GM23338 (cell line): ENCODE measurements at regions not wholly inside any gene's neighbourhood (a gene's known extent, or its start where the extent isn't known, plus 50 kb on each side); places are given as distances from the start of the nearest gene placed in this dataset.
A peak's percentile ranks its signal among the peaks of the same experiment; 100 is the strongest.

Experiments
- ATAC-seq: fragments of 200-7000 bp; cut with Tn5 transposase; 3 replicates; pipeline ENCODE4 v1.9.1; 2020
- DNase-seq: peaks from one replicate; pipeline ENCODE4 v3.0.0-alpha.2; 2015; ENCODE audit warnings: low spot score
- H2AFZ ChIP-seq: fragments of 200-600 bp; sonication (generic); 2 replicates; pipeline ENCODE4 v1.8.0; 2016; ENCODE audit warnings: antibody characterized with exemption, mild to moderate bottlenecking, moderate library complexity
- H3F3A ChIP-seq: fragments of 200-600 bp; sonication (generic); replicated peaks from 2 replicates; pipeline ENCODE4 v1.8.0; 2017; ENCODE audit warnings: antibody characterized with exemption, mixed run types, low read depth
- H3K27ac ChIP-seq: fragments of 200-600 bp; sonication (generic); 2 replicates; pipeline ENCODE4 v1.6.1; 2016; ENCODE audit warnings: low read depth
- H3K27me3 ChIP-seq: fragments of 200-600 bp; sonication (generic); 2 replicates; pipeline ENCODE4 v1.8.0; 2016; ENCODE audit warnings: mild to moderate bottlenecking, mixed run types, moderate library complexity; ENCODE audit not compliant: insufficient read depth
- H3K36me3 ChIP-seq: fragments of 200-600 bp; sonication (generic); 2 replicates; pipeline ENCODE4 v1.8.0; 2016; ENCODE audit warnings: mild to moderate bottlenecking; ENCODE audit not compliant: insufficient read depth
- H3K4me1 ChIP-seq: fragments of 200-600 bp; sonication (generic); 2 replicates; pipeline ENCODE4 v1.8.0; 2016; ENCODE audit warnings: mild to moderate bottlenecking, moderate library complexity; ENCODE audit not compliant: insufficient read depth
- H3K4me2 ChIP-seq: fragments of 200-600 bp; sonication (generic); 2 replicates; pipeline ENCODE4 v1.7.1; 2017; ENCODE audit warnings: mixed run types
- H3K4me3 ChIP-seq: fragments of 200-600 bp; sonication (generic); 2 replicates; pipeline ENCODE4 v1.6.1; 2016; ENCODE audit warnings: mixed run types
- H3K79me2 ChIP-seq: fragments of 200-600 bp; sonication (generic); replicated peaks from 2 replicates; pipeline ENCODE4 v1.8.0; 2017; ENCODE audit warnings: mild to moderate bottlenecking; ENCODE audit not compliant: insufficient read depth
- H3K9me2 ChIP-seq: fragments of 200-600 bp; sonication (generic); 2 replicates; pipeline ENCODE4 v1.8.0; 2017; ENCODE audit not compliant: insufficient read depth
- H4K20me1 ChIP-seq: fragments of 200-600 bp; sonication (generic); replicated peaks from 2 replicates; pipeline ENCODE4 v1.8.0; 2017; ENCODE audit warnings: mild to moderate bottlenecking; ENCODE audit not compliant: insufficient read depth
- H3K27ac Mint-ChIP-seq: 2 replicates; pipeline ENCODE4 v1.8.0; 2020; ENCODE audit warnings: inconsistent platforms, mild to moderate bottlenecking, moderate library complexity, mixed read lengths
- H3K27me3 Mint-ChIP-seq: 3 replicates; pipeline ENCODE4 v1.8.0; 2022; ENCODE audit warnings: low read depth, mild to moderate bottlenecking, moderate library complexity, mixed read lengths, inconsistent platforms; ENCODE audit not compliant: insufficient read depth, poor library complexity
- H3K36me3 Mint-ChIP-seq: 3 replicates; pipeline ENCODE4 v1.8.0; 2021; ENCODE audit warnings: low read depth, mild to moderate bottlenecking, inconsistent platforms, moderate library complexity, mixed read lengths
- H3K4me1 Mint-ChIP-seq: 3 replicates; pipeline ENCODE4 v1.8.0; 2020; ENCODE audit warnings: mild to moderate bottlenecking, inconsistent platforms, mixed read lengths
- H3K4me3 Mint-ChIP-seq: 3 replicates; pipeline ENCODE4 v1.8.0; 2021; ENCODE audit warnings: moderate library complexity, mild to moderate bottlenecking, inconsistent platforms, mixed read lengths
- H3K9me3 Mint-ChIP-seq: 3 replicates; pipeline ENCODE4 v1.8.0; 2020; ENCODE audit warnings: moderate library complexity, mild to moderate bottlenecking, inconsistent platforms, mixed read lengths
- CREB1 ChIP-seq: fragments of 250-450 bp; sonication (Bioruptor Pico); IDR thresholded peaks from 2 replicates; pipeline ENCODE4 v1.5.0; 2020; ENCODE audit warnings: low read depth, mild to moderate bottlenecking, moderate library complexity
- CTCF ChIP-seq, 2 experiments: fragments of 200-600 bp in 1 of 2; sonication (generic) in 1 of 2; conservative IDR thresholded peaks; 2 replicates each; pipeline versions ENCODE4 v1.5.1 to v1.6.1; 2016 to 2017; ENCODE audit warnings: antibody characterized with exemption in 2 of 2, low read depth in 2 of 2, mild to moderate bottlenecking in 2 of 2, moderate library complexity in 1 of 2
- ETS1 ChIP-seq: IDR thresholded peaks from 2 replicates; pipeline ENCODE4 v1.6.1; 2016; ENCODE audit warnings: antibody characterized with exemption
- EZH2 ChIP-seq: fragments of 200-600 bp; sonication (generic); IDR thresholded peaks from one replicate; pipeline ENCODE4 v1.8.0; 2017; ENCODE audit warnings: antibody characterized with exemption, mild to moderate bottlenecking, low read depth; ENCODE audit not compliant: unreplicated experiment
- EZH2phosphoT487 ChIP-seq: fragments of 200-600 bp; sonication (generic); IDR thresholded peaks from one replicate; pipeline ENCODE4 v1.8.1; 2018; ENCODE audit warnings: antibody characterized with exemption; ENCODE audit not compliant: unreplicated experiment
- JUNB ChIP-seq: IDR thresholded peaks from one replicate; pipeline ENCODE4 v1.6.1; 2016; ENCODE audit warnings: antibody characterized with exemption; ENCODE audit not compliant: unreplicated experiment
- NANOG ChIP-seq: IDR thresholded peaks from 2 replicates; pipeline ENCODE4 v1.6.1; 2016; ENCODE audit warnings: antibody characterized with exemption, borderline replicate concordance
- POLR2AphosphoS5 ChIP-seq: IDR thresholded peaks from 2 replicates; pipeline ENCODE4 v1.6.1; 2016; ENCODE audit warnings: antibody characterized with exemption, low read depth
- REST ChIP-seq: IDR thresholded peaks from one replicate; pipeline ENCODE4 v1.6.1; 2018; ENCODE audit warnings: antibody characterized with exemption; ENCODE audit not compliant: unreplicated experiment
- STAT1 ChIP-seq: IDR thresholded peaks from one replicate; pipeline ENCODE4 v1.6.1; 2016; ENCODE audit warnings: antibody characterized with exemption; ENCODE audit not compliant: unreplicated experiment
- ZNF114 ChIP-seq: fragments of 250-450 bp; sonication (Bioruptor Pico); IDR thresholded peaks from 2 replicates; pipeline ENCODE4 v1.5.0; 2020; ENCODE audit warnings: mild to moderate bottlenecking, moderate library complexity
- ZNF331 ChIP-seq: fragments of 250-450 bp; sonication (Bioruptor Pico); IDR thresholded peaks from 2 replicates; pipeline ENCODE4 v1.5.0; 2020; ENCODE audit warnings: low read depth, mild to moderate bottlenecking, moderate library complexity
- TF ChIP-seq, protein P1 (sequence below): fragments of 250-450 bp; sonication (Bioruptor Pico); IDR thresholded peaks from 2 replicates; pipeline ENCODE4 v1.5.0; 2020; ENCODE audit warnings: mild to moderate bottlenecking, moderate library complexity

DNA sequence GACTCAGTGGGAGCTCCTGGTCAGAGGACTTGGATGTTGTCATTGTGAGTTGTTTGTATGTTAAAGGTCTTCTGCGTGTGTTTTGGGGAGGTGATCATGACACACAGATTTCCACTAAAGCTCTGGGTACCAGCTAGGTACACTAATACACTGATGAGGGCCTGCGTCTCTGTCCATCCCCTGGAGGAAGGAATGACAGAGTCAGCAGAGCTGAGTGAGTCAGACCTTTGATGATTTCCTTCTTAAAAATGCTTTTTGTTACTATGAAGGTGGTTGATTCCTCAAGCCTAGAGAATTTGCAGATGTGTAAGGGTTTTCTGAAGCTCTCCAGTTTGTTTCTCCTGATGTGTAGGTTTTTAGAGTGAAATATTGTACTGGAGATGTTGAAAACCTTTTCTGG is 424.1 kb upstream of the TPM1 start:
- TF ChIP-seq, protein P1, sequence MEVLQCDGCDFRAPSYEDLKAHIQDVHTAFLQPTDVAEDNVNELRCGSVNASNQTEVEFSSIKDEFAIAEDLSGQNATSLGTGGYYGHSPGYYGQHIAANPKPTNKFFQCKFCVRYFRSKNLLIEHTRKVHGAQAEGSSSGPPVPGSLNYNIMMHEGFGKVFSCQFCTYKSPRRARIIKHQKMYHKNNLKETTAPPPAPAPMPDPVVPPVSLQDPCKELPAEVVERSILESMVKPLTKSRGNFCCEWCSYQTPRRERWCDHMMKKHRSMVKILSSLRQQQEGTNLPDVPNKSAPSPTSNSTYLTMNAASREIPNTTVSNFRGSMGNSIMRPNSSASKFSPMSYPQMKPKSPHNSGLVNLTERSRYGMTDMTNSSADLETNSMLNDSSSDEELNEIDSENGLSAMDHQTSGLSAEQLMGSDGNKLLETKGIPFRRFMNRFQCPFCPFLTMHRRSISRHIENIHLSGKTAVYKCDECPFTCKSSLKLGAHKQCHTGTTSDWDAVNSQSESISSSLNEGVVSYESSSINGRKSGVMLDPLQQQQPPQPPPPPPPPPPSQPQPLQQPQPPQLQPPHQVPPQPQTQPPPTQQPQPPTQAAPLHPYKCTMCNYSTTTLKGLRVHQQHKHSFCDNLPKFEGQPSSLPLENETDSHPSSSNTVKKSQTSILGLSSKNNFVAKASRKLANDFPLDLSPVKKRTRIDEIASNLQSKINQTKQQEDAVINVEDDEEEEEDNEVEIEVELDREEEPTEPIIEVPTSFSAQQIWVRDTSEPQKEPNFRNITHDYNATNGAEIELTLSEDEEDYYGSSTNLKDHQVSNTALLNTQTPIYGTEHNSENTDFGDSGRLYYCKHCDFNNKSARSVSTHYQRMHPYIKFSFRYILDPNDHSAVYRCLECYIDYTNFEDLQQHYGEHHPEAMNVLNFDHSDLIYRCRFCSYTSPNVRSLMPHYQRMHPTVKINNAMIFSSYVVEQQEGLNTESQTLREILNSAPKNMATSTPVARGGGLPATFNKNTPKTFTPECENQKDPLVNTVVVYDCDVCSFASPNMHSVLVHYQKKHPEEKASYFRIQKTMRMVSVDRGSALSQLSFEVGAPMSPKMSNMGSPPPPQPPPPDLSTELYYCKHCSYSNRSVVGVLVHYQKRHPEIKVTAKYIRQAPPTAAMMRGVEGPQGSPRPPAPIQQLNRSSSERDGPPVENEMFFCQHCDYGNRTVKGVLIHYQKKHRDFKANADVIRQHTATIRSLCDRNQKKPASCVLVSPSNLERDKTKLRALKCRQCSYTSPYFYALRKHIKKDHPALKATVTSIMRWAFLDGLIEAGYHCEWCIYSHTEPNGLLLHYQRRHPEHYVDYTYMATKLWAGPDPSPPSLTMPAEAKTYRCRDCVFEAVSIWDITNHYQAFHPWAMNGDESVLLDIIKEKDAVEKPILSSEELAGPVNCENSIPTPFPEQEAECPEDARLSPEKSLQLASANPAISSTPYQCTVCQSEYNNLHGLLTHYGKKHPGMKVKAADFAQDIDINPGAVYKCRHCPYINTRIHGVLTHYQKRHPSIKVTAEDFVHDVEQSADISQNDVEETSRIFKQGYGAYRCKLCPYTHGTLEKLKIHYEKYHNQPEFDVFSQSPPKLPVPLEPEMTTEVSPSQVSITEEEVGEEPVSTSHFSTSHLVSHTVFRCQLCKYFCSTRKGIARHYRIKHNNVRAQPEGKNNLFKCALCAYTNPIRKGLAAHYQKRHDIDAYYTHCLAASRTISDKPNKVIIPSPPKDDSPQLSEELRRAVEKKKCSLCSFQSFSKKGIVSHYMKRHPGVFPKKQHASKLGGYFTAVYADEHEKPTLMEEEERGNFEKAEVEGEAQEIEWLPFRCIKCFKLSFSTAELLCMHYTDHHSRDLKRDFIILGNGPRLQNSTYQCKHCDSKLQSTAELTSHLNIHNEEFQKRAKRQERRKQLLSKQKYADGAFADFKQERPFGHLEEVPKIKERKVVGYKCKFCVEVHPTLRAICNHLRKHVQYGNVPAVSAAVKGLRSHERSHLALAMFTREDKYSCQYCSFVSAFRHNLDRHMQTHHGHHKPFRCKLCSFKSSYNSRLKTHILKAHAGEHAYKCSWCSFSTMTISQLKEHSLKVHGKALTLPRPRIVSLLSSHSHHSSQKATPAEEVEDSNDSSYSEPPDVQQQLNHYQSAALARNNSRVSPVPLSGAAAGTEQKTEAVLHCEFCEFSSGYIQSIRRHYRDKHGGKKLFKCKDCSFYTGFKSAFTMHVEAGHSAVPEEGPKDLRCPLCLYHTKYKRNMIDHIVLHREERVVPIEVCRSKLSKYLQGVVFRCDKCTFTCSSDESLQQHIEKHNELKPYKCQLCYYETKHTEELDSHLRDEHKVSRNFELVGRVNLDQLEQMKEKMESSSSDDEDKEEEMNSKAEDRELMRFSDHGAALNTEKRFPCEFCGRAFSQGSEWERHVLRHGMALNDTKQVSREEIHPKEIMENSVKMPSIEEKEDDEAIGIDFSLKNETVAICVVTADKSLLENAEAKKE = no peak
- TF ChIP-seq NANOG (no peak), ETS1 (no peak), CTCF (conservative IDR thresholded peaks at IDR 0.05; ENCODE audit: low read depth in 2 of 2) (no peak), REST (no peak), JUNB (no peak), CREB1 (CRISPR knock-in tag) (no peak), STAT1 (no peak), EZH2 (no peak), EZH2phosphoT487 (no peak), ZNF331 (CRISPR knock-in tag) (no peak), ZNF114 (CRISPR knock-in tag) (no peak), POLR2AphosphoS5 (no peak)
- ATAC-seq = no peak
- Mint-ChIP-seq H3K4me3 (no peak overlapping the region), H3K36me3 (no peaks in the 10 kb centered on the region), H3K27me3 (no peaks in the 10 kb centered on the region), H3K9me3 (no peaks in the 10 kb centered on the region), H3K27ac (peak overlapping the region; percentile 27; the same call in 1 of the 2 replicates), H3K4me1 (no peaks in the 10 kb centered on the region)
- H3F3A ChIP-seq = no peaks in the 10 kb centered on the region
- H3K27ac ChIP-seq = no peak overlapping the region
- no peaks in the 10 kb centered on the region for H3K27me3 ChIP-seq
- H4K20me1 ChIP-seq = no peaks in the 10 kb centered on the region; the same call in 1 of the 2 replicates
- no peaks in the 10 kb centered on the region for H3K36me3 ChIP-seq
- H3K79me2 ChIP-seq = no peaks in the 10 kb centered on the region
- H3K4me3 ChIP-seq = no peak overlapping the region
- H3K9me2 ChIP-seq = no peaks in the 10 kb centered on the region
- H3K4me2 ChIP-seq = no peak overlapping the region
- no peak overlapping the region for H2AFZ ChIP-seq
- no peaks in the 10 kb centered on the region for H3K4me1 ChIP-seq
- DNase-seq = no peak
